ENCODE measurements at regions not wholly inside any gene's neighbourhood (a gene's known extent, or its start where the extent isn't known, plus 50 kb on each side); places are given as distances from the start of the nearest gene placed in this dataset.

DNA sequence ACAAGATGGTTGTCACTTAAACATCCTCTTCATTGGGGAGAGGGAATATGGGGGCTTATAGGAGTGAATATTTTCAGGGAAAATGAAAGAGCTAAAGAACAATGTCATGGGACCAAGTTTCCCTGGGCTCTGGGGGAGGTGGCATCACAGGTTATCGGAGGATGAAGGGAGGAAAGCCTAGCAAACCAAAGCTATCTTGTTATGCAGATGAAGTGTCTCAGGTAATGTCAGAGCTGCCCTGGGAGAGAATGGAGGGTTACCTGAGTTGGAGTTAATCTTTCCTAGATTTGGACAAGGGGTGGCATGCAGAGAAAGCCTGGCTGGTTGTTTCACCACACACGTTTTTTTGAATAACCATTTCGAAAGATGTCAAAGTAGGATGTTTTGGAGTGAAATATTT lies 308.1 kb upstream of the ATP10A start:
- TF ChIP-seq CTCF (IDR thresholded peaks at IDR 0.05) = no peak
- no peak for TF ChIP-seq POLR2A (IDR thresholded peaks at IDR 0.05)

Data from vagina (tissue), 2 donors.